Activated T-cell treated with anti-CD3 and anti-CD28 coated beads, Interleukin-2, amount 50 U/mL, for 4 hours (primary cell): ENCODE measurements at regions not wholly inside any gene's neighbourhood (a gene's known extent, or its start where the extent isn't known, plus 50 kb on each side); places are given as distances from the start of the nearest gene placed in this dataset.

Source experiments
- ATAC-seq, 2 donors: fragments of 200-7000 bp; cut with Tn5 transposase; one replicate each; pipeline ENCODE4 v1.10.0; 2021
- DNase-seq: peaks from one replicate; pipeline ENCODE4 v3.0.0-alpha.2; 2020
- H3K27me3 Mint-ChIP-seq: one replicate; pipeline ENCODE4 v1.8.0; 2021; ENCODE audit warnings: low read depth, mixed read lengths
- H3K36me3 Mint-ChIP-seq: one replicate; pipeline ENCODE4 v1.8.0; 2022; ENCODE audit warnings: mixed read lengths; ENCODE audit not compliant: insufficient read depth
- H3K4me1 Mint-ChIP-seq: one replicate; pipeline ENCODE4 v1.8.0; 2021; ENCODE audit warnings: low read depth, mixed read lengths
- H3K4me3 Mint-ChIP-seq: one replicate; pipeline ENCODE4 v1.8.0; 2021; ENCODE audit warnings: mild to moderate bottlenecking, moderate library complexity, mixed read lengths
- H3K9me3 Mint-ChIP-seq: one replicate; pipeline ENCODE4 v1.8.0; 2021; ENCODE audit warnings: mixed read lengths

GRCh38 chr4:29927895-29928294 lies 792.3 kb upstream of the PCDH7 start:
- H3K4me1 Mint-ChIP-seq, result no peaks in the 10 kb centered on the region

DNA sequence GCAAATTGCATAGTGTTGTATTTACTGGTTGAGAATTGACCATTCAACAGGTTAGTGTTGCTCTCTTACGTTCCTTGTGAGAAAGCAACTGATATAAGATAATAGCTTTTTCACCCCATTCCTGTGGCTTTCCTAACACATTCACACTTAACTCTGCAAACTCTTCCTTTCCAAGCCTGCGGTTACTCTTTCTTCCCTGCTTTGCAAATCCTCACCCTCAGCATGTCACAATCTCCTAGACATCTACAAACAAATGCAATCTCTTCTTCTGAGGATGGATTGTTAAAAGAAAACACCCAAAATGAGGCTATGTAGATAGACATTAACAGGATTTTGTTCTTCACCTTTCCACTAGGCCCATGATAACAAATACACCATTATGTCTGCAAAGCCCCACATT lies 771.7 kb upstream of the PCDH7 start:
- no peaks in the 10 kb centered on the region for H3K4me1 Mint-ChIP-seq
- ATAC-seq, result no peak
- no peaks in the 10 kb centered on the region for H3K36me3 Mint-ChIP-seq
- H3K9me3 Mint-ChIP-seq, result peaks cover 15% of the 10 kb centered on the region
- H3K4me3 Mint-ChIP-seq, result no peak overlapping the region
- no peak for DNase-seq
- no peaks in the 10 kb centered on the region for H3K27me3 Mint-ChIP-seq

More at GRCh38 chr4:29927895-29928294, 792.3 kb upstream of the PCDH7 start:
- no peak overlapping the region for H3K4me3 Mint-ChIP-seq
- no peak for ATAC-seq
- H3K36me3 Mint-ChIP-seq, result no peaks in the 10 kb centered on the region
- no peak for DNase-seq
- no peaks in the 10 kb centered on the region for H3K27me3 Mint-ChIP-seq
- H3K9me3 Mint-ChIP-seq, result peaks cover 13% of the 10 kb centered on the region

- DNase-seq (no peak), ATAC-seq (no peak)
- Mint-ChIP-seq H3K4me3 (no peak overlapping the region), H3K4me1 (no peaks in the 10 kb centered on the region), H3K9me3 (peaks cover 17% of the 10 kb centered on the region), H3K36me3 (no peaks in the 10 kb centered on the region), H3K27me3 (no peaks in the 10 kb centered on the region)
Measured at GRCh38 chr4:29948858-29949257, 771.3 kb upstream of the PCDH7 start.

- ATAC-seq (no peak), DNase-seq (no peak)
- no peaks in the 10 kb centered on the region for H3K27me3 Mint-ChIP-seq
- no peaks in the 10 kb centered on the region for H3K9me3 Mint-ChIP-seq
- H3K4me3 Mint-ChIP-seq, result no peak overlapping the region
- no peaks in the 10 kb centered on the region for H3K4me1 Mint-ChIP-seq
- H3K36me3 Mint-ChIP-seq, result no peaks in the 10 kb centered on the region
Measured at GRCh38 chr4:29966386-29966785, 753.8 kb upstream of the PCDH7 start.

- H3K9me3 Mint-ChIP-seq, result no peaks in the 10 kb centered on the region
- ATAC-seq, result no peak
- H3K36me3 Mint-ChIP-seq, result no peaks in the 10 kb centered on the region
- H3K4me3 Mint-ChIP-seq, result no peak overlapping the region
- no peak for DNase-seq
- H3K27me3 Mint-ChIP-seq, result no peaks in the 10 kb centered on the region
- H3K4me1 Mint-ChIP-seq, result no peaks in the 10 kb centered on the region
Measured at GRCh38 chr4:29970626-29971025, 749.5 kb upstream of the PCDH7 start.

DNA sequence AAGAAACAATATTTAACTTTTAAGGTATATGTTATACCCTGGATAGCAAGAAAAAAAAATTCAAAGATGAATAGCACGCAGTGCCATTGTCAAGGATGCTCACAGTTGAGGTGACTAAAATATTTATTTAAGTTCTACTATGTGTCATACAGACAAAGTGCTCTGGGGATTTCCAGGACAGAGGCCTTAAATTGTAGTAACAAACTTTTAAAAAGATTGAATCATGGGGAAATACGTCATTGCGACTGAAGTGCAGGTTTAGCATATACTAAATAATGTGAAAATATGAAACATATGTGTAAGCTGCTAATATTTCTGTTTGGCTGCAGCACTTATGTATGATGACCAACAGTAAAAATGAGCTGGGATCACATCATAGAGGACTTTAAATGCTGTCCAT lies 748.0 kb upstream of the PCDH7 start:
- H3K4me3 Mint-ChIP-seq, result no peak overlapping the region
- H3K36me3 Mint-ChIP-seq, result no peaks in the 10 kb centered on the region
- no peaks in the 10 kb centered on the region for H3K4me1 Mint-ChIP-seq
- no peak for ATAC-seq
- no peaks in the 10 kb centered on the region for H3K27me3 Mint-ChIP-seq
- no peak for DNase-seq
- no peaks in the 10 kb centered on the region for H3K9me3 Mint-ChIP-seq

GRCh38 chr4:29983890-29984289 lies 736.3 kb upstream of the PCDH7 start:
- no peaks in the 10 kb centered on the region for H3K27me3 Mint-ChIP-seq
- no peaks in the 10 kb centered on the region for H3K36me3 Mint-ChIP-seq
- peaks cover 9% of the 10 kb centered on the region for H3K9me3 Mint-ChIP-seq
- no peak for ATAC-seq
- no peak for DNase-seq
- no peaks in the 10 kb centered on the region for H3K4me1 Mint-ChIP-seq
- H3K4me3 Mint-ChIP-seq, result no peak overlapping the region

GRCh38 chr4:30001628-30002027 lies 718.5 kb upstream of the PCDH7 start:
- Mint-ChIP-seq H3K9me3 (peaks cover 21% of the 10 kb centered on the region), H3K36me3 (no peaks in the 10 kb centered on the region), H3K4me3 (no peak overlapping the region), H3K27me3 (no peaks in the 10 kb centered on the region), H3K4me1 (no peaks in the 10 kb centered on the region)
- DNase-seq (no peak), ATAC-seq (no peak)

DNA sequence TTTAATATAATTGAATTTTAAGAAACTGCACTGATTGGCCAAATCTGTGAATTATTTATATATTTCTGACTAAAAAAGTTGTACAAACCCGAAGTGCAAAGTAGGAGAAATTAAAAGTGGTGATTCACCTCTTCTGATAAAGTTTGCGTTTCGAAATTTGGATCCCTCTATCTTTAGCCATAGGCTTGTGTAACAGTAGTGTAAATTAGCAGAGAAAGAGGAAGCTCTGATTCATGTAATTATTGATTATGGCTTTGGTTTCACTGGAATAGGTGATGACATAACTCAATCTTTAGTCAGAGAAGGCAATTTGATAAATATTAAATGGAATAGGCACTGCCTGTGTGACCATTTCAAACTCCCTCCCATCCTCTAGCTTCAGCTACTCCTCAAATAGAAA lies 717.8 kb upstream of the PCDH7 start:
- DNase-seq, result no peak
- Mint-ChIP-seq H3K4me3 (no peak overlapping the region), H3K9me3 (peaks cover 21% of the 10 kb centered on the region), H3K36me3 (no peaks in the 10 kb centered on the region), H3K27me3 (no peaks in the 10 kb centered on the region), H3K4me1 (no peaks in the 10 kb centered on the region)
- no peak for ATAC-seq

- H3K27me3 Mint-ChIP-seq, result no peaks in the 10 kb centered on the region
- H3K4me1 Mint-ChIP-seq, result no peaks in the 10 kb centered on the region
- H3K36me3 Mint-ChIP-seq, result no peaks in the 10 kb centered on the region
- DNase-seq, result no peak
- peaks cover 18% of the 10 kb centered on the region for H3K9me3 Mint-ChIP-seq
- no peak for ATAC-seq
- H3K4me3 Mint-ChIP-seq, result no peak overlapping the region
Measured at GRCh38 chr4:30005995-30006394, 714.2 kb upstream of the PCDH7 start.

GRCh38 chr4:30024526-30024925 lies 695.6 kb upstream of the PCDH7 start:
- H3K27me3 Mint-ChIP-seq, result no peaks in the 10 kb centered on the region
- DNase-seq (no peak), ATAC-seq (no peak)
- H3K36me3 Mint-ChIP-seq, result no peaks in the 10 kb centered on the region
- H3K4me3 Mint-ChIP-seq, result no peak overlapping the region
- no peaks in the 10 kb centered on the region for H3K4me1 Mint-ChIP-seq
- peaks cover 3% of the 10 kb centered on the region for H3K9me3 Mint-ChIP-seq

- Mint-ChIP-seq H3K4me1 (no peaks in the 10 kb centered on the region), H3K36me3 (no peaks in the 10 kb centered on the region), H3K27me3 (no peaks in the 10 kb centered on the region), H3K9me3 (peaks cover 13% of the 10 kb centered on the region), H3K4me3 (no peak overlapping the region)
- ATAC-seq, result no peak
- no peak for DNase-seq
Measured at GRCh38 chr4:30028826-30029225, 691.3 kb upstream of the PCDH7 start.

DNA sequence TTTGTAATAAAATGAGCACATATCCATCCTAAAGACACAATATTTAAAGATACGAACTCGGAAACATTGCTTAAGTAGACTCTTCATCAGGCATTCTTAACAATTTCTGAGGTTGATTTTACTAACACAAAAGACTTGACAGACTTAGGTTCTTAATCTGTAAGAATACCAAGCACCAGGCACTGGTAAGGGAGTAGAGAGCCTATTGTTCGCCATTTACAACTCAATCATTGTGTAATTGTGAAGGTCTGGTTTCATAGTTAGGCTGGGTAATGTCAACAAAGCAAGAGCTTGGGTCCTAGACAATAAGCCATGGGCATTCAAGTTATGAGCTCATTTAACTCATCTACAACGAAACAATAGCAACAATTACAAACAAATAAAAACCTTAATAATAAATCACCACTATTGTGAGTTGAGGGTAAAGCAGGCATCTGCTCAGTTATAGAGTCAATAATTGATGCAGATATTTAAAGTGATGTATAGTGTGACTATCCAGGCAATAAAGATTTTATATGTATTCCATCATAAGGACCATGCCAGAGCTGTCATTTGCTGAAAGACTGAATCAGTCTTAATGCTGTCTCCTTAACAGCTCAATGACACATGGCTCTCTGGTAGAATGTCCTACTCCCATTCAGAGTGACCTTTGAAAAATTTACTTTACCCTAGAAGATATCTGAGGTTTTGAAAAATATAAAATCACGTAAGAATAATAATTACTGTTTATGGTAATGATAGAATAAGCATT lies 664.0 kb upstream of the PCDH7 start:
- Mint-ChIP-seq H3K9me3 (peaks cover 13% of the 10 kb centered on the region), H3K4me1 (no peaks in the 10 kb centered on the region), H3K4me3 (no peak overlapping the region), H3K27me3 (no peaks in the 10 kb centered on the region), H3K36me3 (no peaks in the 10 kb centered on the region)
- DNase-seq (no peak), ATAC-seq (no peak)

GRCh38 chr4:30068234-30068633 lies 651.9 kb upstream of the PCDH7 start:
- peaks cover 17% of the 10 kb centered on the region for H3K9me3 Mint-ChIP-seq
- DNase-seq, result no peak

DNA sequence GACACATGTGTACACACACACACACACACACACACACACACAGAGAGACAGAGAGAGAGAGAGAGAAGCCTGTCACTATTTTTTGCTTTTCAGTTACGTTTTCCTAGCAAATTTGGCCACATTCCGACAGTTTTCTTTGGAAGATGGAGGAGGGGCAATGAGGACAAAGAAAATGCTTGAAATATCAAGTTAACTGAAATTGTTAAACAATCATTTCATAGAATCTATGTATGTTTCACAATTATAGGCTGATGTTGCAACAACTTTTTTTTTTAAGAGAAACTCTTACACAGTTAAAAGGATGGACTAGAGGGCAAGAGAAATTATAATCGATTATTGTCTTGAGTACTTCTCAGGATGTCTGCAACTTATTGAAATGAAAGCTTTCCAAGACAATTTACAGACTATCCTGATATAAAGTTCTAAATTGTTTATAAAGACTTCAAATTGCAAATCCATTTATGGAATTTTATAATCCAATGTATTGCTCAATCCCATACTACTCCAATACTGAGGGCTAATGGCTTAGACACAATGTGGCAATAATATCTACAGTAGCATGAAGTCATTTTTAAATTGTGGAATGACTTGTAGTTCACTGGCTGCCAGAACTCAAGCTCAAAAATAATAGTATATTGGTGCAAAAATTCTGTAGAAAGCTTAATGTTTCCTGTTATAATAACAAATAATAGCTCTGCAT lies 647.0 kb upstream of the PCDH7 start:
- peaks cover 15% of the 10 kb centered on the region for H3K9me3 Mint-ChIP-seq
- H3K27me3 Mint-ChIP-seq, result no peaks in the 10 kb centered on the region
- no peak for DNase-seq
- no peak for ATAC-seq
- no peaks in the 10 kb centered on the region for H3K4me1 Mint-ChIP-seq
- no peak overlapping the region for H3K4me3 Mint-ChIP-seq
- no peaks in the 10 kb centered on the region for H3K36me3 Mint-ChIP-seq

More at GRCh38 chr4:30068234-30068633, 651.9 kb upstream of the PCDH7 start:
- H3K36me3 Mint-ChIP-seq, result no peaks in the 10 kb centered on the region
- no peak overlapping the region for H3K4me3 Mint-ChIP-seq
- ATAC-seq, result no peak
- H3K27me3 Mint-ChIP-seq, result no peaks in the 10 kb centered on the region
- no peaks in the 10 kb centered on the region for H3K4me1 Mint-ChIP-seq
